ENCODE measurements at regions not wholly inside any gene's neighbourhood (a gene's known extent, or its start where the extent isn't known, plus 50 kb on each side); places are given as distances from the start of the nearest gene placed in this dataset.
"Not testable (repeated sequence)": the region's sequence is repeated elsewhere in the genome, so short reads cannot be mapped to it uniquely, and the experiment has no call there.

DNA sequence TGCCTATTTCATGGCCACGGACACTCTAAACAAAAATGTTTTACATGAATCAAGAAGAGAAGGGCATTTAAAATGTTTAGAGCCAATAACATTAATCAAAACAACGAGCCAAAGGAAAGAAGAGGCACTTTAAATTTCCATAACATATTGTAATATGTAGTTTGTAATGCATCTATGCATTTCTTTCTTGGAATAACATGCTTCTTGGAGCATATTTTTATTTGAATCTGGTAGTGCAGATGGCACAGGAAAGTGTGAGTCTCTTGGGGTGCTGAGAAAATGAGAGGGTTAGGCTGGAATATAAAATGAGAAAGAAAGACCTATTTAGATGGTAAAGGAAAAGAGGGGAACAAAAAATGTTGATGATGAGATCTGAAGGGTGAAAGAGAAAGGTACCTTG lies 305.4 kb downstream of the BTBD3 start:
- TF ChIP-seq, protein P1, sequence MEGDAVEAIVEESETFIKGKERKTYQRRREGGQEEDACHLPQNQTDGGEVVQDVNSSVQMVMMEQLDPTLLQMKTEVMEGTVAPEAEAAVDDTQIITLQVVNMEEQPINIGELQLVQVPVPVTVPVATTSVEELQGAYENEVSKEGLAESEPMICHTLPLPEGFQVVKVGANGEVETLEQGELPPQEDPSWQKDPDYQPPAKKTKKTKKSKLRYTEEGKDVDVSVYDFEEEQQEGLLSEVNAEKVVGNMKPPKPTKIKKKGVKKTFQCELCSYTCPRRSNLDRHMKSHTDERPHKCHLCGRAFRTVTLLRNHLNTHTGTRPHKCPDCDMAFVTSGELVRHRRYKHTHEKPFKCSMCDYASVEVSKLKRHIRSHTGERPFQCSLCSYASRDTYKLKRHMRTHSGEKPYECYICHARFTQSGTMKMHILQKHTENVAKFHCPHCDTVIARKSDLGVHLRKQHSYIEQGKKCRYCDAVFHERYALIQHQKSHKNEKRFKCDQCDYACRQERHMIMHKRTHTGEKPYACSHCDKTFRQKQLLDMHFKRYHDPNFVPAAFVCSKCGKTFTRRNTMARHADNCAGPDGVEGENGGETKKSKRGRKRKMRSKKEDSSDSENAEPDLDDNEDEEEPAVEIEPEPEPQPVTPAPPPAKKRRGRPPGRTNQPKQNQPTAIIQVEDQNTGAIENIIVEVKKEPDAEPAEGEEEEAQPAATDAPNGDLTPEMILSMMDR (IDR thresholded peaks at IDR 0.05; ENCODE audit: extremely low read depth, missing control alignments): no peak
- DNase-seq (ENCODE audit: low spot score): no peak

GRCh38 chr20:12225898-12226297 lies 308.2 kb downstream of the BTBD3 start:
- TF ChIP-seq, protein P1 (IDR thresholded peaks at IDR 0.05; ENCODE audit: extremely low read depth, missing control alignments): no peak
- no peak for DNase-seq (ENCODE audit: low spot score)

GRCh38 chr20:12229891-12230290 lies 312.2 kb downstream of the BTBD3 start:
- TF ChIP-seq, protein P1 (IDR thresholded peaks at IDR 0.05; ENCODE audit: extremely low read depth, missing control alignments): no peak

GRCh38 chr20:12237772-12238171 lies 320.1 kb downstream of the BTBD3 start:
- DNase-seq (ENCODE audit: low spot score): no peak
- TF ChIP-seq, protein P1 (IDR thresholded peaks at IDR 0.05; ENCODE audit: extremely low read depth, missing control alignments): no peak

More at GRCh38 chr20:12229891-12230290, 312.2 kb downstream of the BTBD3 start:
- no peak for DNase-seq (ENCODE audit: low spot score)

DNA sequence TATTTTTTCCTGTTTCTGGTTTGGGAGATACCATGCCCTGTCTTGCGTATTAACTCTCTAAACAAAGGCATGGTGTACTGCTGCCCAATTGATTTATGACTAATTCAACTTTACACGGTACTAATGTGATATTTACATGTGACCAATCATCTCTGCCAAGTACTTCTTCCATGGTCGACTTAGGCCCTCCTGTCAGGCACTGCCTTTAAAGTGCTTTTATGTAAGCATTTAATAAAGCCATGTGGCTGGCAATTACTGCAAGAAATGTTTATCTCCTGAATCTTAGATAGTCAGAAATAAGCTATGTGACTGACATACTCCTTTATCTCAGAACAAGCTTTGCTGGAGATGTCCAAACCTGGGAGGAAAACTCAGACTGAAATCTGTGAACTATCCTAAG lies 323.4 kb downstream of the BTBD3 start:
- TF ChIP-seq, protein P1 (IDR thresholded peaks at IDR 0.05; ENCODE audit: extremely low read depth, missing control alignments): no peak
- DNase-seq (ENCODE audit: low spot score): no peak

DNA sequence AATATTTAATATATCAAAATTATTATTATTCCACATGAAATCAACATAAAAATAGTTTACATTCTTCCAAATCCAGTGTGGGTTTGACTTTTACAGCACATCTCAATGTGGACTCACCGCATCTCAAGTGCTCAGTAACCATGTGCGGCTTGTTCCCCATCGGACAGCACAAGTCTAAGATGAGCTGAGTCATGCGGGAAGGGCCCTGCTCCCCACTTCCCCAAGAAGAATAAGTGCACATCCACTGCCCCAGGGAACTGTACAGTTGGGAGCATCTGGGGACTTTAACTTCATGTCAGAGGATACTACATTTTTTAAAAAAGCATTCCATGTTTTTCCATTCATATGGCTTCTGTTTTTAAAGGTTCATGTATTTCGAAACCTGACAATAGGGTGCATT lies 325.6 kb downstream of the BTBD3 start:
- TF ChIP-seq, protein P1 (IDR thresholded peaks at IDR 0.05; ENCODE audit: extremely low read depth, missing control alignments): no peak
- no peak for DNase-seq (ENCODE audit: low spot score)

DNA sequence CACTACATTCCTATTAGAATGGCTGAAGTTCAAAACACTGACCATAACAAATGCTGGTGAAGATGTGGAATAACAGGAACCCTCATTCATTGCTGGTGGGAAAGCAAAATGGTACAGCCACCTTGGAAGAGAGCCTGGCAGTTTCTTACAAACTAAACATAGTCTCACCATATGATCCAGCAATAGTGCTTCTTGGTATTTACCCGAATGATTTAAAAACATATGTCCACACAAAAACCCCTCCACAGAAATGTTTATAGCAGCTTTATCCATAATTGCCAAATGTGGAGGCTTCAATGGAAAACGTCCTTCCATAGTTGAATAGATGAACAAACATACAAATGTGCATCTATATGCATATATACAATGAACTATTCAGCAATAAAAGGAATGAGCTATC lies 330.8 kb downstream of the BTBD3 start:
- TF ChIP-seq, protein P1 (IDR thresholded peaks at IDR 0.05; ENCODE audit: extremely low read depth, missing control alignments): no peak
- DNase-seq (ENCODE audit: low spot score): no peak

DNA sequence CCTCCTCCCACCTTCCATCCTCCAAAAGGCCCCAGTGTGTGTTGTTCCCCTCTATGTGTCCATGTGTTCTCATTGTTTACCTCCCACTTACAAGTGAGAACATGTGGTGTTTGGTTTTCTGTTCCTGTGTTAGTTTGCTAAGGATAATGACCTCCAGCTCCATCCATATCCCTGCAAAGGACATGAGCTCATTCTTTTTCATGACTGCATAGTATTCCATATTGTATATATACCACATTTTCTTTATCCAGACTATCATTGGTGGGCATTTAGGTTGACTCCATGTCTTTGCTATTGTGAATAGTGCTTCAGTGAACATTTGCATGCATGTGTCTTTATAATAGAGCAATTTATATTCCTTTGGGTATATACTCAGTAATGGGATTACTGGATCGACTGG lies 333.0 kb downstream of the BTBD3 start:
- DNase-seq (ENCODE audit: low spot score): not testable (repeated sequence)

All from GM20000 (cell line).